HCT116 (cell line): ENCODE measurements at regions not wholly inside any gene's neighbourhood (a gene's known extent, or its start where the extent isn't known, plus 50 kb on each side); places are given as distances from the start of the nearest gene placed in this dataset.

Experiments used
- ATF3 ChIP-seq: IDR thresholded peaks from 2 replicates; pipeline ENCODE4 v1.6.1; 2012
- CEBPB ChIP-seq: IDR thresholded peaks from 2 replicates; pipeline ENCODE4 v1.6.1; 2012; ENCODE audit warnings: low read depth
- CTCF ChIP-seq, 3 experiments: fragments of 200-600 bp in 1 of 3; sonication (generic) in 1 of 3; IDR thresholded peaks in 2 of 3; conservative IDR thresholded peaks in 1 of 3; 2 replicates each; pipeline ENCODE4 v1.5.1; 2012 to 2017; ENCODE audit warnings: low read depth in 2 of 3, low read length in 2 of 3, antibody characterized with exemption in 1 of 3, borderline replicate concordance in 1 of 3, control low read depth in 1 of 3, mild to moderate bottlenecking in 1 of 3, mixed read lengths in 1 of 3, mixed run types in 1 of 3, moderate library complexity in 1 of 3; ENCODE audit not compliant: insufficient read depth in 1 of 3
- ELF1 ChIP-seq: IDR thresholded peaks from 2 replicates; pipeline ENCODE4 v1.6.1; 2012; ENCODE audit warnings: low read depth, borderline replicate concordance
- EZH2 ChIP-seq: fragments of 200-600 bp; sonication (generic); IDR thresholded peaks from 2 replicates; pipeline ENCODE4 v1.6.1; 2017; ENCODE audit warnings: antibody characterized with exemption, mixed run types
- JUND ChIP-seq: IDR thresholded peaks from 2 replicates; pipeline ENCODE4 v1.6.1; 2012
- POLR2A ChIP-seq: IDR thresholded peaks from 2 replicates; pipeline ENCODE4 v1.7.0; 2011; ENCODE audit warnings: borderline replicate concordance; ENCODE audit not compliant: insufficient read depth, insufficient read length; ENCODE audit errors: extremely low read depth
- POLR2AphosphoS5 ChIP-seq: IDR thresholded peaks from 2 replicates; pipeline ENCODE4 v1.6.1; 2011; ENCODE audit warnings: mild to moderate bottlenecking, low read depth, low read length, moderate library complexity
- TF ChIP-seq, protein P1 (sequence below): IDR thresholded peaks from 2 replicates; pipeline ENCODE4 v1.6.1; 2012; ENCODE audit warnings: low read depth

GRCh38 chr3:55235416-55235815, 251.7 kb downstream of the WNT5A start:
- TF ChIP-seq CTCF (IDR thresholded peaks at IDR 0.05 in 2 of 3, conservative IDR thresholded peaks at IDR 0.05 in 1 of 3; ENCODE audit: borderline replicate concordance in 1 of 3, insufficient read depth in 1 of 3, low read depth in 2 of 3, low read length in 2 of 3) (no peak), CEBPB (no peak), POLR2A (no peak), ELF1 (no peak), EZH2 (no peak), ATF3 (no peak), JUND (no peak), POLR2AphosphoS5 (no peak)
- TF ChIP-seq, protein P1, sequence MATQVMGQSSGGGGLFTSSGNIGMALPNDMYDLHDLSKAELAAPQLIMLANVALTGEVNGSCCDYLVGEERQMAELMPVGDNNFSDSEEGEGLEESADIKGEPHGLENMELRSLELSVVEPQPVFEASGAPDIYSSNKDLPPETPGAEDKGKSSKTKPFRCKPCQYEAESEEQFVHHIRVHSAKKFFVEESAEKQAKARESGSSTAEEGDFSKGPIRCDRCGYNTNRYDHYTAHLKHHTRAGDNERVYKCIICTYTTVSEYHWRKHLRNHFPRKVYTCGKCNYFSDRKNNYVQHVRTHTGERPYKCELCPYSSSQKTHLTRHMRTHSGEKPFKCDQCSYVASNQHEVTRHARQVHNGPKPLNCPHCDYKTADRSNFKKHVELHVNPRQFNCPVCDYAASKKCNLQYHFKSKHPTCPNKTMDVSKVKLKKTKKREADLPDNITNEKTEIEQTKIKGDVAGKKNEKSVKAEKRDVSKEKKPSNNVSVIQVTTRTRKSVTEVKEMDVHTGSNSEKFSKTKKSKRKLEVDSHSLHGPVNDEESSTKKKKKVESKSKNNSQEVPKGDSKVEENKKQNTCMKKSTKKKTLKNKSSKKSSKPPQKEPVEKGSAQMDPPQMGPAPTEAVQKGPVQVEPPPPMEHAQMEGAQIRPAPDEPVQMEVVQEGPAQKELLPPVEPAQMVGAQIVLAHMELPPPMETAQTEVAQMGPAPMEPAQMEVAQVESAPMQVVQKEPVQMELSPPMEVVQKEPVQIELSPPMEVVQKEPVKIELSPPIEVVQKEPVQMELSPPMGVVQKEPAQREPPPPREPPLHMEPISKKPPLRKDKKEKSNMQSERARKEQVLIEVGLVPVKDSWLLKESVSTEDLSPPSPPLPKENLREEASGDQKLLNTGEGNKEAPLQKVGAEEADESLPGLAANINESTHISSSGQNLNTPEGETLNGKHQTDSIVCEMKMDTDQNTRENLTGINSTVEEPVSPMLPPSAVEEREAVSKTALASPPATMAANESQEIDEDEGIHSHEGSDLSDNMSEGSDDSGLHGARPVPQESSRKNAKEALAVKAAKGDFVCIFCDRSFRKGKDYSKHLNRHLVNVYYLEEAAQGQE = no peak
